B cell (primary cell): ENCODE measurements at regions not wholly inside any gene's neighbourhood (a gene's known extent, or its start where the extent isn't known, plus 50 kb on each side); places are given as distances from the start of the nearest gene placed in this dataset.

ENCODE experiments used
- EZH2 ChIP-seq: IDR thresholded peaks from 2 replicates; pipeline ENCODE4 v1.6.1; 2012; ENCODE audit warnings: borderline replicate concordance, low read depth, mild to moderate bottlenecking, moderate library complexity, low read length; ENCODE audit not compliant: insufficient read depth, poor library complexity, severe bottlenecking
- TF ChIP-seq, protein P1 (sequence below): fragments of 200-600 bp; IDR thresholded peaks from one replicate; pipeline ENCODE4 v1.8.0; 2022; ENCODE audit warnings: antibody characterized with exemption, mild to moderate bottlenecking

DNA sequence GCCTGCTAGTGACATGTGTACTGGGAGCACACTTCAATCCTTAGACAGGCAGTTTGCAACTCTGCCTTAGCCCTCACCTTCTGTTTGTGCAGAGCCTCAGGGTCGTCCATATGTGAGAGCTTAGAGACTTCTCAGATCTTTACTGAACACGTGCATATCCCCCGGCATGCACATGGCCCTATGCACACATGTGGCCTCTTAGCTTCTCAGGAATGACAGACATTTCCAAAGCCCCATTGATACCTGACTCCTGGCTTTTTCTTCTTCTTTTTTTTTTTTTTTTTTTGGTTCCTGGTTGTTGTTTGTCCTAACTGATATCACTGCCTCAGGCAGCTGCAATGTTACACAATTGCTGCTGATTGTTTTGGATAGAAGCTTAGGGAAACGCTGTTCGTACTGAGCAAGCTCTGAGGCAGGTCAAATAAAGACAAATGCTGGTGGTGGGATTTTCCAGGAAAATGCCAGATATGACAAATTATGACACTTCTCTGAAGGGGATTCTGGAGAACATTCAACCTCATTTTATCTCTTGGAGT is 107.2 kb upstream of the RGMA start:
- TF ChIP-seq, protein P1, sequence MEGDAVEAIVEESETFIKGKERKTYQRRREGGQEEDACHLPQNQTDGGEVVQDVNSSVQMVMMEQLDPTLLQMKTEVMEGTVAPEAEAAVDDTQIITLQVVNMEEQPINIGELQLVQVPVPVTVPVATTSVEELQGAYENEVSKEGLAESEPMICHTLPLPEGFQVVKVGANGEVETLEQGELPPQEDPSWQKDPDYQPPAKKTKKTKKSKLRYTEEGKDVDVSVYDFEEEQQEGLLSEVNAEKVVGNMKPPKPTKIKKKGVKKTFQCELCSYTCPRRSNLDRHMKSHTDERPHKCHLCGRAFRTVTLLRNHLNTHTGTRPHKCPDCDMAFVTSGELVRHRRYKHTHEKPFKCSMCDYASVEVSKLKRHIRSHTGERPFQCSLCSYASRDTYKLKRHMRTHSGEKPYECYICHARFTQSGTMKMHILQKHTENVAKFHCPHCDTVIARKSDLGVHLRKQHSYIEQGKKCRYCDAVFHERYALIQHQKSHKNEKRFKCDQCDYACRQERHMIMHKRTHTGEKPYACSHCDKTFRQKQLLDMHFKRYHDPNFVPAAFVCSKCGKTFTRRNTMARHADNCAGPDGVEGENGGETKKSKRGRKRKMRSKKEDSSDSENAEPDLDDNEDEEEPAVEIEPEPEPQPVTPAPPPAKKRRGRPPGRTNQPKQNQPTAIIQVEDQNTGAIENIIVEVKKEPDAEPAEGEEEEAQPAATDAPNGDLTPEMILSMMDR: no peak
- no peak for TF ChIP-seq EZH2
